ENCODE measurements at regions not wholly inside any gene's neighbourhood (a gene's known extent, or its start where the extent isn't known, plus 50 kb on each side); places are given as distances from the start of the nearest gene placed in this dataset.
"Not testable (repeated sequence)": the region's sequence is repeated elsewhere in the genome, so short reads cannot be mapped to it uniquely, and the experiment has no call there.

- Histone ChIP-seq H3K4me1 (ENCODE audit: control insufficient read depth in 1 of 2, insufficient read depth in 2 of 2, low read length in 2 of 2) (peaks cover 0 to 16% of the 10 kb centered on the region in 2 donors), H3K27me3 (ENCODE audit: low read depth, low read length) (no peaks in the 10 kb centered on the region), H3K9me3 (ENCODE audit: control insufficient read depth in 1 of 2, low read length in 2 of 2) (no peaks in the 10 kb centered on the region), H3K27ac (ENCODE audit: low read length) (no peak overlapping the region), H3K4me3 (ENCODE audit: low read depth in 1 of 2, low read length in 2 of 2) (no peak overlapping the region), H3K36me3 (ENCODE audit: control insufficient read depth in 1 of 2, insufficient read depth in 2 of 2, low read length in 2 of 2) (no peaks in the 10 kb centered on the region)
These were observed 61.3 kb upstream of the RNF38 start for GRCh38 chr9:36461323-36461722.

DNA sequence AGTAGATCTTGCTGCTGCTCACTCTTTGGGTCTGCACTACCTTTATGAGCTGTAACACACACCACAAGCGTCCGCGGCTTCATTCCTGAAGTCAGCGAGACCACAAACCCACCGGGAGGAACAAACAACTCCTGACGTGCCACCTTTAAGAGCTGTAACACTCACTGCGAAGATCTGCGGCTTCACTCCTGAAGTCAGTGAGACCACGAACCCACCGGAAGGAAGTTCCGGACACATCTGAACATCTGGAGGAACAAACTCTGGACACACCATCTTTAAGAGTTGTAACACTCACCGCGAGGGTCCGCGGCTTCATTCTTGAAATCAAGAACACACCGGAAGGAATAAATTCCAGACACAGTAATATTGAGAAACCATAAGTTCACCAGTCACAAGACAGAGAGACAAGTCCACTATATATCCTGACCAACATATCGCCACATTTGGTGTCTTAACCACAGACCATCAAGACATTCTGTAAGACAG is 58.4 kb upstream of the RNF38 start:
- H3K36me3 ChIP-seq (ENCODE audit: control insufficient read depth in 1 of 2, insufficient read depth in 2 of 2, low read length in 2 of 2); H3K27me3 ChIP-seq (ENCODE audit: low read depth, low read length); H3K27ac ChIP-seq (ENCODE audit: low read length); H3K9me3 ChIP-seq (ENCODE audit: control insufficient read depth in 1 of 2, low read length in 2 of 2); H3K4me3 ChIP-seq (ENCODE audit: low read depth in 1 of 2, low read length in 2 of 2): not testable (repeated sequence)
- peaks cover 0 to 16% of the 10 kb centered on the region in 2 donors for H3K4me1 ChIP-seq (ENCODE audit: control insufficient read depth in 1 of 2, insufficient read depth in 2 of 2, low read length in 2 of 2)

DNA sequence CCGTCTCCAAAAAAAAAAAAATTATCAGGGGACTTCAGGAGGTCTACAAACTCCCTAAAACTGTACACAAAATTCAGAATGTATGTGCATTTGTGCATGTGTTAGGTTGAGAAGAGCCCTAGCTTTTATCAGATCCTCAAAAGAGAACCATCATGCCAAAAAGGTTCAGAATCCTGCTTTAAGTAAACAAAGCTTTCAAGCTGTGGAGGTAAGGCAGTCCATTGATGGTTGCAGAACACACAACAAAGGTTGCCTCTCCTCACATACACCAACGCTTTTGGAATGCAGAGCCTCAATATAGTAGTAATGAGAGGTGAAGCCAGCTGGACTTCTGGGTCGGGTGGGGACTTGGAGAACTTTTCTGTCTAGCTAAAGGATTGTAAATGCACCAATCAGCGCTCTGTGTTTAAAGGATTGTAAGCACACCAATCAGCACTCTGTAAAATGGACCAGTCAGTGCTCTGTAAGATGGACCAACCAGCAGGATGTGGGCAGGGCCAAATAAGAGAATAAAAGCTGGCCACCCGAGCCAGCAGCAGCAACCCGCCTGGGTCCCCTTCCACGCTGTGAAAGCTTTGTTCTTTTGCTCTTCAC is 57.9 kb upstream of the RNF38 start:
- H3K36me3 ChIP-seq (ENCODE audit: control insufficient read depth in 1 of 2, insufficient read depth in 2 of 2, low read length in 2 of 2), result no peaks in the 10 kb centered on the region
- H3K4me3 ChIP-seq (ENCODE audit: low read depth in 1 of 2, low read length in 2 of 2), result no peak overlapping the region
- no peak overlapping the region for H3K27ac ChIP-seq (ENCODE audit: low read length)
- H3K9me3 ChIP-seq (ENCODE audit: control insufficient read depth in 1 of 2, low read length in 2 of 2), result no peaks in the 10 kb centered on the region
- H3K4me1 ChIP-seq (ENCODE audit: control insufficient read depth in 1 of 2, insufficient read depth in 2 of 2, low read length in 2 of 2), result peaks cover 0 to 16% of the 10 kb centered on the region in 2 donors
- no peaks in the 10 kb centered on the region for H3K27me3 ChIP-seq (ENCODE audit: low read depth, low read length)

DNA sequence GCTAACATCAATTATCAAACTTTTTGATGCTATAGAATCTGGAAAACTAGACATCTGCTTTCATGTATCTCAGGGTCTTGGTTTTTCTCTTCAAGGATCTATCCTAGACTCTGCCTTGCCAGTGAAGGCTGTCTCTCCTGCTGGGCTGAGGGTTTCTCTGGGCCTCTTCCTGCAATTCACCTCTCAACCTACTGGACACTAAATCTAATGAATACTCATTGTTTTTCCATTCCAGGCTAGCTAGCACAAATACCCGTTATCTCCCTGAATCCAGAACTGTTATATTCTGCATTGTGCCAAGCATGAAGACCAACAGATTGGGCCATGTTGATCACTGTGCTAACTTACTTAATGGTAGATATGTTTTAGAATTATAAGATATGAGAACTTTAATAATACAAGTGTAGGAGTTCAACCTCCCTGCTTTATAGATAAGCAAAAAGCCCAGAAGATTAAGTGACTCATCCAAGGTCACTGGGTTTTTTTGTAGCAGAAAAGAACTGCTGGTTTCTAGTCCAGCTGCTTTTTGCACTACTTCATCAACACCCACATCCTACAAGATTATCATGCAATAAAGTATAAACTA is 56.5 kb upstream of the RNF38 start:
- H3K9me3 ChIP-seq (ENCODE audit: control insufficient read depth in 1 of 2, low read length in 2 of 2), result no peaks in the 10 kb centered on the region
- H3K4me1 ChIP-seq (ENCODE audit: control insufficient read depth in 1 of 2, insufficient read depth in 2 of 2, low read length in 2 of 2), result peaks cover 0 to 11% of the 10 kb centered on the region in 2 donors

GRCh38 chr9:36451949-36452348 is 51.9 kb upstream of the RNF38 start:
- H3K27me3 ChIP-seq (ENCODE audit: low read depth, low read length), result no peaks in the 10 kb centered on the region
- H3K9me3 ChIP-seq (ENCODE audit: control insufficient read depth in 1 of 2, low read length in 2 of 2), result no peaks in the 10 kb centered on the region
- no peak overlapping the region for H3K27ac ChIP-seq (ENCODE audit: low read length)
- no peak overlapping the region for H3K4me3 ChIP-seq (ENCODE audit: low read depth in 1 of 2, low read length in 2 of 2)
- peaks cover 0 to 10% of the 10 kb centered on the region in 2 donors for H3K4me1 ChIP-seq (ENCODE audit: control insufficient read depth in 1 of 2, insufficient read depth in 2 of 2, low read length in 2 of 2)
- H3K36me3 ChIP-seq (ENCODE audit: control insufficient read depth in 1 of 2, insufficient read depth in 2 of 2, low read length in 2 of 2), result no peaks in the 10 kb centered on the region

More for the DNA sequence above, 56.5 kb upstream of the RNF38 start:
- no peaks in the 10 kb centered on the region for H3K36me3 ChIP-seq (ENCODE audit: control insufficient read depth in 1 of 2, insufficient read depth in 2 of 2, low read length in 2 of 2)
- H3K27me3 ChIP-seq (ENCODE audit: low read depth, low read length), result no peaks in the 10 kb centered on the region
- H3K4me3 ChIP-seq (ENCODE audit: low read depth in 1 of 2, low read length in 2 of 2), result no peak overlapping the region
- H3K27ac ChIP-seq (ENCODE audit: low read length), result no peak overlapping the region

GRCh38 chr9:36450110-36450732 is 50.2 kb upstream of the RNF38 start:
- Histone ChIP-seq H3K27me3 (ENCODE audit: low read depth, low read length) (no peaks in the 10 kb centered on the region), H3K4me3 (ENCODE audit: low read depth in 1 of 2, low read length in 2 of 2) (no peak overlapping the region), H3K36me3 (ENCODE audit: control insufficient read depth in 1 of 2, insufficient read depth in 2 of 2, low read length in 2 of 2) (no peaks in the 10 kb centered on the region), H3K9me3 (ENCODE audit: control insufficient read depth in 1 of 2, low read length in 2 of 2) (no peaks in the 10 kb centered on the region), H3K27ac (ENCODE audit: low read length) (no peak overlapping the region), H3K4me1 (ENCODE audit: control insufficient read depth in 1 of 2, insufficient read depth in 2 of 2, low read length in 2 of 2) (peaks cover 0 to 10% of the 10 kb centered on the region in 2 donors)

Measured in muscle layer of duodenum (tissue), 2 donors.